ENCODE measurements at regions not wholly inside any gene's neighbourhood (a gene's known extent, or its start where the extent isn't known, plus 50 kb on each side); places are given as distances from the start of the nearest gene placed in this dataset.

DNA sequence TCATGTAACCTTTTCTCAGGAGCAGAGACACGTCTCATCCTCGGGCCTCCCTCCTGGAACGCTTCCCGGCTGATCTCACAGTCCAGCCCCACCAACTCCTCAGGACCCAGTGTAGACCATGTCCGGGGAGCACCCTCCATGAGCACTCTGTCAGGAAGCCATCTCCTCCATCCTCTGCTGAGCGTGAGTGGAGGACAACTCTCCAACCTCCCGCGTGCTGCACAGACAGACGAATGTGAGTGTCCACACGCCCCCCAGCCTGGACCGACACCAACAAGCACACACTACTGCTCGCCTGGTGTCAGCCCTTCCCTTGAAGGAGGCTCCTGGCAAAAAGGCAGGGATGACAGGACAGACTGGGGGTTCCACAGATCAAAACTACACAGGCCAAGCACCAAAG is 86.6 kb downstream of the SHANK2 start:
- Histone ChIP-seq H3K9me3 (no peaks in the 10 kb centered on the region), H3K4me3 (no peak overlapping the region), H3K27ac (no peak overlapping the region), H3K4me2 (no peak overlapping the region), H3K4me1 (peaks cover 10% of the 10 kb centered on the region; the same call in 2 of the 3 replicates)
- ChIA-PET POLR2A (no interaction called here), CTCF (no interaction called here)
- ATAC-seq (peak in 1 of 2 experiments; percentile 24; a peak in 2 of 6 replicates), DNase-seq (ENCODE audit: low read depth in 1 of 2, low spot score in 1 of 2) (no peak), FAIRE-seq (no peak)
- WGBS (ENCODE audit: missing lambda C conversion rate) = 94% methylated on average over 12 of the region's 12 CpGs
- TF ChIP-seq, protein P1, sequence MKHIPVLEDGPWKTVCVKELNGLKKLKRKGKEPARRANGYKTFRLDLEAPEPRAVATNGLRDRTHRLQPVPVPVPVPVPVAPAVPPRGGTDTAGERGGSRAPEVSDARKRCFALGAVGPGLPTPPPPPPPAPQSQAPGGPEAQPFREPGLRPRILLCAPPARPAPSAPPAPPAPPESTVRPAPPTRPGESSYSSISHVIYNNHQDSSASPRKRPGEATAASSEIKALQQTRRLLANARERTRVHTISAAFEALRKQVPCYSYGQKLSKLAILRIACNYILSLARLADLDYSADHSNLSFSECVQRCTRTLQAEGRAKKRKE (CRISPR knock-in tag; IDR thresholded peaks at IDR 0.05; ENCODE audit: low read depth) = no peak
- TF ChIP-seq ESRRA (IDR thresholded peaks at IDR 0.05; ENCODE audit: borderline replicate concordance, low read length) = no peak
- TF ChIP-seq SMC3 (IDR thresholded peaks at IDR 0.05) = no peak
- TF ChIP-seq HEYL (CRISPR knock-in tag; IDR thresholded peaks at IDR 0.05) = no peak
- no peak for TF ChIP-seq CBX2 (IDR thresholded peaks at IDR 0.05; ENCODE audit: borderline replicate concordance, low read depth)
- no peak for TF ChIP-seq JUN (IDR thresholded peaks at IDR 0.05)
- no peak for TF ChIP-seq MAFK (IDR thresholded peaks at IDR 0.05; ENCODE audit: partially characterized antibody)
- no peak for TF ChIP-seq EHMT2 (IDR thresholded peaks at IDR 0.05; ENCODE audit: low read depth)
- TF ChIP-seq HDAC2 (IDR thresholded peaks at IDR 0.05) = no peak
- TF ChIP-seq HOXB5 (CRISPR knock-in tag; IDR thresholded peaks at IDR 0.05) = no peak
- TF ChIP-seq RNF2 (IDR thresholded peaks at IDR 0.05; ENCODE audit: borderline replicate concordance, low read depth) = no peak
- TF ChIP-seq TFCP2L1 (CRISPR knock-in tag; IDR thresholded peaks at IDR 0.05) = no peak
- TF ChIP-seq JUNB (IDR thresholded peaks at IDR 0.05) = no peak
- no peak for TF ChIP-seq EP300 (IDR thresholded peaks at IDR 0.05)
- no peak for TF ChIP-seq FOSB (CRISPR knock-in tag; IDR thresholded peaks at IDR 0.05)
- TF ChIP-seq, protein P2, sequence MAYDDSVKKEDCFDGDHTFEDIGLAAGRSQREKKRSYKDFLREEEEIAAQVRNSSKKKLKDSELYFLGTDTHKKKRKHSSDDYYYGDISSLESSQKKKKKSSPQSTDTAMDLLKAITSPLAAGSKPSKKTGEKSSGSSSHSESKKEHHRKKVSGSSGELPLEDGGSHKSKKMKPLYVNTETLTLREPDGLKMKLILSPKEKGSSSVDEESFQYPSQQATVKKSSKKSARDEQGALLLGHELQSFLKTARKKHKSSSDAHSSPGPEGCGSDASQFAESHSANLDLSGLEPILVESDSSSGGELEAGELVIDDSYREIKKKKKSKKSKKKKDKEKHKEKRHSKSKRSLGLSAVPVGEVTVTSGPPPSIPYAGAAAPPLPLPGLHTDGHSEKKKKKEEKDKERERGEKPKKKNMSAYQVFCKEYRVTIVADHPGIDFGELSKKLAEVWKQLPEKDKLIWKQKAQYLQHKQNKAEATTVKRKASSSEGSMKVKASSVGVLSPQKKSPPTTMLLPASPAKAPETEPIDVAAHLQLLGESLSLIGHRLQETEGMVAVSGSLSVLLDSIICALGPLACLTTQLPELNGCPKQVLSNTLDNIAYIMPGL (CRISPR knock-in tag; IDR thresholded peaks at IDR 0.05; ENCODE audit: borderline replicate concordance) = no peak
- no peak for TF ChIP-seq CHD2 (IDR thresholded peaks at IDR 0.05; ENCODE audit: low read length, partially characterized antibody)
- TF ChIP-seq ZFP36 (IDR thresholded peaks at IDR 0.05; ENCODE audit: borderline replicate concordance, partially characterized antibody) = no peak

DNA sequence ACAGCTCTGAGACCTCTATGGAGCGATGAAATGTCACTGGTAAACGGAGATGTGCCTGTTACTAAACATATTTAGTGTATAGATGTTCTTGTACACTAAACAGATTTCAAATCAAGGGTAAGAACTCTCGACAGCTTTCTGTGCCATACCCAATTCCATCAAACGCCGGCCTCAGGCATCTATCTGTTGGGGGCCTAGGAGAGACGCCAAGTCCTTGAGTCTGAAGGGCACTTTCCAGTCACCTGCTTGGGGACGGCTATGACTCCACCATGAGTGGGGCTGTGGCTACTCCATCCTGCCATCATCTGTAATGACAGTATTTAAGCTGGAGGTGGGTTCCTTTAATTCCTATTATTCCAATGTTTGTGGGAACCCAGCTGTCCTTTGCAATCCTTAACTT is 87.8 kb downstream of the SHANK2 start:
- Histone ChIP-seq H3K27ac (no peak overlapping the region), H3K4me1 (peaks cover 8% of the 10 kb centered on the region; the same call in 2 of the 3 replicates), H3K9me3 (no peaks in the 10 kb centered on the region), H3K4me3 (no peak overlapping the region), H3K4me2 (no peak overlapping the region)
- DNase-seq (ENCODE audit: low read depth in 1 of 2, low spot score in 1 of 2) (no peak), ATAC-seq (no peak), FAIRE-seq (no peak)
- 87% methylated on average over 7 of the region's 7 CpGs for WGBS (ENCODE audit: missing lambda C conversion rate)
- ChIA-PET POLR2A (no interaction called here), CTCF (interaction anchor here (0.7 kb wide), 1 partner anchor 382 kb away, joined by 4 read pairs; no protein-coding TSS in a partner anchor)
- TF ChIP-seq, protein P3, sequence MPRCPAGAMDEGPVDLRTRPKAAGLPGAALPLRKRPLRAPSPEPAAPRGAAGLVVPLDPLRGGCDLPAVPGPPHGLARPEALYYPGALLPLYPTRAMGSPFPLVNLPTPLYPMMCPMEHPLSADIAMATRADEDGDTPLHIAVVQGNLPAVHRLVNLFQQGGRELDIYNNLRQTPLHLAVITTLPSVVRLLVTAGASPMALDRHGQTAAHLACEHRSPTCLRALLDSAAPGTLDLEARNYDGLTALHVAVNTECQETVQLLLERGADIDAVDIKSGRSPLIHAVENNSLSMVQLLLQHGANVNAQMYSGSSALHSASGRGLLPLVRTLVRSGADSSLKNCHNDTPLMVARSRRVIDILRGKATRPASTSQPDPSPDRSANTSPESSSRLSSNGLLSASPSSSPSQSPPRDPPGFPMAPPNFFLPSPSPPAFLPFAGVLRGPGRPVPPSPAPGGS (IDR thresholded peaks at IDR 0.05) = no peak
- TF ChIP-seq RCOR1 (IDR thresholded peaks at IDR 0.05; ENCODE audit: low read depth, low read length) (no peak), EHMT2 (IDR thresholded peaks at IDR 0.05; ENCODE audit: low read depth) (no peak), HOXB13 (CRISPR knock-in tag; IDR thresholded peaks at IDR 0.05; ENCODE audit: low read depth) (no peak), CHD2 (IDR thresholded peaks at IDR 0.05; ENCODE audit: low read length, partially characterized antibody) (no peak), SMC3 (IDR thresholded peaks at IDR 0.05) (no peak), ZNF302 (CRISPR knock-in tag; IDR thresholded peaks at IDR 0.05) (no peak), MYC (IDR thresholded peaks at IDR 0.05; ENCODE audit: borderline replicate concordance, low read length) (no peak), POLR2A (IDR thresholded peaks at IDR 0.05; ENCODE audit: low read length) (no peak), CBX2 (IDR thresholded peaks at IDR 0.05; ENCODE audit: borderline replicate concordance, low read depth) (no peak), RAD21 (conservative IDR thresholded peaks at IDR 0.05 in 1 of 2, IDR thresholded peaks at IDR 0.05 in 1 of 2) (no peak)
- TF ChIP-seq, protein P4, sequence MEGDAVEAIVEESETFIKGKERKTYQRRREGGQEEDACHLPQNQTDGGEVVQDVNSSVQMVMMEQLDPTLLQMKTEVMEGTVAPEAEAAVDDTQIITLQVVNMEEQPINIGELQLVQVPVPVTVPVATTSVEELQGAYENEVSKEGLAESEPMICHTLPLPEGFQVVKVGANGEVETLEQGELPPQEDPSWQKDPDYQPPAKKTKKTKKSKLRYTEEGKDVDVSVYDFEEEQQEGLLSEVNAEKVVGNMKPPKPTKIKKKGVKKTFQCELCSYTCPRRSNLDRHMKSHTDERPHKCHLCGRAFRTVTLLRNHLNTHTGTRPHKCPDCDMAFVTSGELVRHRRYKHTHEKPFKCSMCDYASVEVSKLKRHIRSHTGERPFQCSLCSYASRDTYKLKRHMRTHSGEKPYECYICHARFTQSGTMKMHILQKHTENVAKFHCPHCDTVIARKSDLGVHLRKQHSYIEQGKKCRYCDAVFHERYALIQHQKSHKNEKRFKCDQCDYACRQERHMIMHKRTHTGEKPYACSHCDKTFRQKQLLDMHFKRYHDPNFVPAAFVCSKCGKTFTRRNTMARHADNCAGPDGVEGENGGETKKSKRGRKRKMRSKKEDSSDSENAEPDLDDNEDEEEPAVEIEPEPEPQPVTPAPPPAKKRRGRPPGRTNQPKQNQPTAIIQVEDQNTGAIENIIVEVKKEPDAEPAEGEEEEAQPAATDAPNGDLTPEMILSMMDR (IDR thresholded peaks at IDR 0.05) = no peak
- TF ChIP-seq, protein P5, sequence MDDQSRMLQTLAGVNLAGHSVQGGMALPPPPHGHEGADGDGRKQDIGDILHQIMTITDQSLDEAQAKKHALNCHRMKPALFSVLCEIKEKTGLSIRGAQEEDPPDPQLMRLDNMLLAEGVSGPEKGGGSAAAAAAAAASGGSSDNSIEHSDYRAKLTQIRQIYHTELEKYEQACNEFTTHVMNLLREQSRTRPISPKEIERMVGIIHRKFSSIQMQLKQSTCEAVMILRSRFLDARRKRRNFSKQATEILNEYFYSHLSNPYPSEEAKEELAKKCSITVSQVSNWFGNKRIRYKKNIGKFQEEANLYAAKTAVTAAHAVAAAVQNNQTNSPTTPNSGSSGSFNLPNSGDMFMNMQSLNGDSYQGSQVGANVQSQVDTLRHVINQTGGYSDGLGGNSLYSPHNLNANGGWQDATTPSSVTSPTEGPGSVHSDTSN (IDR thresholded peaks at IDR 0.05) = no peak
- TF ChIP-seq, protein P6, sequence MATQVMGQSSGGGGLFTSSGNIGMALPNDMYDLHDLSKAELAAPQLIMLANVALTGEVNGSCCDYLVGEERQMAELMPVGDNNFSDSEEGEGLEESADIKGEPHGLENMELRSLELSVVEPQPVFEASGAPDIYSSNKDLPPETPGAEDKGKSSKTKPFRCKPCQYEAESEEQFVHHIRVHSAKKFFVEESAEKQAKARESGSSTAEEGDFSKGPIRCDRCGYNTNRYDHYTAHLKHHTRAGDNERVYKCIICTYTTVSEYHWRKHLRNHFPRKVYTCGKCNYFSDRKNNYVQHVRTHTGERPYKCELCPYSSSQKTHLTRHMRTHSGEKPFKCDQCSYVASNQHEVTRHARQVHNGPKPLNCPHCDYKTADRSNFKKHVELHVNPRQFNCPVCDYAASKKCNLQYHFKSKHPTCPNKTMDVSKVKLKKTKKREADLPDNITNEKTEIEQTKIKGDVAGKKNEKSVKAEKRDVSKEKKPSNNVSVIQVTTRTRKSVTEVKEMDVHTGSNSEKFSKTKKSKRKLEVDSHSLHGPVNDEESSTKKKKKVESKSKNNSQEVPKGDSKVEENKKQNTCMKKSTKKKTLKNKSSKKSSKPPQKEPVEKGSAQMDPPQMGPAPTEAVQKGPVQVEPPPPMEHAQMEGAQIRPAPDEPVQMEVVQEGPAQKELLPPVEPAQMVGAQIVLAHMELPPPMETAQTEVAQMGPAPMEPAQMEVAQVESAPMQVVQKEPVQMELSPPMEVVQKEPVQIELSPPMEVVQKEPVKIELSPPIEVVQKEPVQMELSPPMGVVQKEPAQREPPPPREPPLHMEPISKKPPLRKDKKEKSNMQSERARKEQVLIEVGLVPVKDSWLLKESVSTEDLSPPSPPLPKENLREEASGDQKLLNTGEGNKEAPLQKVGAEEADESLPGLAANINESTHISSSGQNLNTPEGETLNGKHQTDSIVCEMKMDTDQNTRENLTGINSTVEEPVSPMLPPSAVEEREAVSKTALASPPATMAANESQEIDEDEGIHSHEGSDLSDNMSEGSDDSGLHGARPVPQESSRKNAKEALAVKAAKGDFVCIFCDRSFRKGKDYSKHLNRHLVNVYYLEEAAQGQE (IDR thresholded peaks at IDR 0.05) = no peak

Measured in A549 (cell line).